Naive thymus-derived CD4-positive, alpha-beta T cell (primary cell): ENCODE measurements at regions not wholly inside any gene's neighbourhood (a gene's known extent, or its start where the extent isn't known, plus 50 kb on each side); places are given as distances from the start of the nearest gene placed in this dataset.
A peak's percentile ranks its signal among the peaks of the same experiment; 100 is the strongest.
"Not testable (repeated sequence)": the region's sequence is repeated elsewhere in the genome, so short reads cannot be mapped to it uniquely, and the experiment has no call there.

Source experiments
- ATAC-seq: fragments of 150-1000 bp; cut with Tn5 transposase; 2 replicates; pipeline ENCODE4 v1.10.0; 2021; ENCODE audit warnings: mild to moderate bottlenecking, moderate library complexity
- CTCF ChIA-PET: fragments of 350-600 bp; sonication (Branson Sonifier 250); formaldehyde crosslinking; loops from one replicate; lab custom pipeline; 2021; ENCODE audit warnings: antibody characterized with exemption; lab: Charles Lee
- POLR2A ChIA-PET: fragments of 350-600 bp; sonication (Branson Sonifier 250); formaldehyde crosslinking; loops from one replicate; lab custom pipeline; 2021; ENCODE audit warnings: antibody characterized with exemption, inconsistent platforms; lab: Charles Lee
- DNase-seq, 9 donors: peaks; one replicate each; pipeline versions ENCODE4 v3.0.0 to v3.0.0-alpha.2; 2020 to 2022; ENCODE audit warnings: mixed read lengths in 1 of 9
- H3K27ac ChIP-seq: one replicate; pipeline ENCODE4 v1.7.0; 2013; ENCODE audit warnings: mild to moderate bottlenecking, low read depth, low read length, moderate library complexity
- H3K27me3 ChIP-seq, 2 donors: one replicate each; pipeline ENCODE4 v1.7.0; 2013; ENCODE audit warnings: low read length in 2 of 2, mild to moderate bottlenecking in 2 of 2, moderate library complexity in 2 of 2; ENCODE audit not compliant: control insufficient read depth in 2 of 2, insufficient read depth in 2 of 2
- H3K36me3 ChIP-seq, 3 experiments: 1 replicate in 2 of 3; 2 replicates in 1 of 3; pipeline ENCODE4 v1.7.0; 2013; ENCODE audit warnings: low read length in 3 of 3, mild to moderate bottlenecking in 3 of 3, moderate library complexity in 1 of 3; ENCODE audit not compliant: insufficient read depth in 3 of 3, control insufficient read depth in 2 of 3
- H3K4me1 ChIP-seq, 2 donors: one replicate each; pipeline ENCODE4 v1.7.0; 2013; ENCODE audit warnings: low read length in 2 of 2, mild to moderate bottlenecking in 2 of 2, moderate library complexity in 1 of 2; ENCODE audit not compliant: control insufficient read depth in 2 of 2, insufficient read depth in 2 of 2
- H3K4me3 ChIP-seq: 2 replicates; pipeline ENCODE4 v1.7.0; 2013; ENCODE audit warnings: mild to moderate bottlenecking, low read length
- H3K9me3 ChIP-seq, 3 experiments: 1 replicate in 2 of 3; 2 replicates in 1 of 3; pipeline ENCODE4 v1.7.0; 2013; ENCODE audit warnings: low read length in 3 of 3; ENCODE audit not compliant: control insufficient read depth in 2 of 3
- H3K27ac Mint-ChIP-seq, 9 donors: one replicate each; pipeline ENCODE4 v1.8.0; 2020 to 2022; ENCODE audit warnings: mixed read lengths in 9 of 9, mild to moderate bottlenecking in 8 of 9, moderate library complexity in 5 of 9, inconsistent platforms in 2 of 9
- H3K27me3 Mint-ChIP-seq, 5 donors: one replicate each; pipeline ENCODE4 v1.8.0; 2021 to 2022; ENCODE audit warnings: mixed read lengths in 5 of 5, mild to moderate bottlenecking in 1 of 5
- H3K36me3 Mint-ChIP-seq, 5 donors: one replicate each; pipeline ENCODE4 v1.8.0; 2020 to 2022; ENCODE audit warnings: mixed read lengths in 5 of 5, mild to moderate bottlenecking in 3 of 5, inconsistent platforms in 1 of 5
- H3K4me1 Mint-ChIP-seq, 7 donors: one replicate each; pipeline ENCODE4 v1.8.0; 2020 to 2022; ENCODE audit warnings: mixed read lengths in 7 of 7, mild to moderate bottlenecking in 3 of 7, inconsistent platforms in 1 of 7
- H3K4me3 Mint-ChIP-seq, 10 donors: one replicate each; pipeline ENCODE4 v1.8.0; 2020 to 2022; ENCODE audit warnings: mild to moderate bottlenecking in 10 of 10, mixed read lengths in 10 of 10, moderate library complexity in 6 of 10, inconsistent platforms in 2 of 10
- H3K9me3 Mint-ChIP-seq, 11 donors: one replicate each; pipeline ENCODE4 v1.8.0; 2020 to 2022; ENCODE audit warnings: mixed read lengths in 11 of 11, mild to moderate bottlenecking in 4 of 11, inconsistent platforms in 1 of 11, moderate library complexity in 1 of 11
- intact Hi-C, 2 donors: fragments of 100-400 bp; cut with micrococcal nuclease; formaldehyde crosslinking; loops; one replicate each; pipeline ENCODE4 v1.15.1; 2023

- POLR2A ChIA-PET, result no interaction called here
- Mint-ChIP-seq H3K9me3 (peaks cover 0 to 5% (median 0%) of the 10 kb centered on the region in 11 donors), H3K27ac (no peak overlapping the region), H3K4me1 (peaks cover 17 to 26% (median 22%) of the 10 kb centered on the region in 7 donors), H3K36me3 (no peaks in the 10 kb centered on the region), H3K4me3 (no peak overlapping the region), H3K27me3 (peaks cover 26 to 73% (median 70%) of the 10 kb centered on the region in 5 donors)
- no peak overlapping the region for H3K4me3 ChIP-seq
- intact Hi-C loops, result no loop called here
- CTCF ChIA-PET, result no interaction called here
- no peak overlapping the region for H3K27ac ChIP-seq
- peaks cover 19 to 20% of the 10 kb centered on the region in 2 donors for H3K4me1 ChIP-seq
- no peaks in the 10 kb centered on the region for H3K9me3 ChIP-seq
- DNase-seq (no peak), ATAC-seq (no peak)
- H3K36me3 ChIP-seq, result no peaks in the 10 kb centered on the region
- peaks cover 3 to 57% of the 10 kb centered on the region in 2 donors for H3K27me3 ChIP-seq
These were observed 83.2 kb upstream of the RHOU start for GRCh38 chr1:228652116-228652515.

DNA sequence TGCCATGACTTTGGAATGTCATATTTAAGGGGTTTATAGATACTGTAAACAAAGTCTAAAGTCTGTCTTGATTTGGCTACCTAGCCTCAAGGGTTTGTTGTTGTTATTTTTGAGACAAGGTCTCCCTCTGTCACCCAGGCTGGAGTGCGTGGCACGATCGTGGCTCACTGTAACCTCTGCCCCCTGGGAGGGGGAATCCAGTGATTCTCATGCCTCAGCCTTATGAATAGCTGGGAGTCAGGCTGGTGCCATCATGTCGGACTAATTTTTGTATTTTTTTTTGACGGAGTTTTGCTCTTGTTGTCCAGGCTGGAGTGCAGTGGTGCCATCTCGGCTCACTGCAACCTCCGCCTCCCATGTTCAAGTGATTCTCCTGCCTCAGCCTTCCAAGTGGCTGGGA lies 82.2 kb upstream of the RHOU start:
- H3K36me3 ChIP-seq, H3K4me3 ChIP-seq, ATAC-seq, DNase-seq, H3K4me3 Mint-ChIP-seq, H3K27ac Mint-ChIP-seq, POLR2A ChIA-PET, intact Hi-C loops, H3K36me3 Mint-ChIP-seq, H3K9me3 Mint-ChIP-seq, H3K27ac ChIP-seq, H3K9me3 ChIP-seq: not testable (repeated sequence)
- CTCF ChIA-PET, result interaction anchor here (0.6 kb wide), 1 partner anchor 684 kb away, joined by 4 read pairs; no protein-coding TSS in a partner anchor
- peaks cover 3 to 54% of the 10 kb centered on the region in 2 donors for H3K27me3 ChIP-seq
- peaks cover 10 to 11% of the 10 kb centered on the region in 2 donors for H3K4me1 ChIP-seq
- Mint-ChIP-seq H3K4me1 (peaks cover 10 to 17% (median 13%) of the 10 kb centered on the region in 7 donors), H3K27me3 (peaks cover 31 to 71% (median 63%) of the 10 kb centered on the region in 5 donors)

DNA sequence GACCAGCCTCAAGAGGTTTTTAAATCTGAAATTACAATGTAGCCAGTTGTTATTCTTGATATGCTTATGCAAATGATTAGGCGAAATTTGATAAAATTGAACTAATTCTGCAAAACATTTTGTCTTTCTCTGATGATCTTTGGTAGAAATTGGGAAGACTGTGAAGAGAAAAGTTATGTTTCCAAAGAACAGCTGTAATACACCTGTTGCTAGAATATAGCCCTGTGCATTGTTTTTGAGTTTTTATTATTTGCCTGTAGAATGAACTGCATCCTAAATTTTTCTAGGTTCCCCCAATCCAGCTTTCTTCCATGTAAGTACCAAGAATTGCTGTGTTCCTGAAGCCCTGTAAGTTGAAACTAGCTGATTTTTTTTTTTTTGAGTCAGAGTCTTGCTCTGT lies 81.5 kb upstream of the RHOU start:
- no peaks in the 10 kb centered on the region for H3K36me3 ChIP-seq
- no peaks in the 10 kb centered on the region for H3K9me3 ChIP-seq
- H3K4me1 ChIP-seq, result peaks cover 3 to 4% of the 10 kb centered on the region in 2 donors
- intact Hi-C loops, result no loop called here
- DNase-seq (no peak), ATAC-seq (no peak)
- Mint-ChIP-seq H3K9me3 (peaks cover 0 to 2% (median 0%) of the 10 kb centered on the region in 11 donors), H3K4me1 (peaks cover 3 to 10% (median 6%) of the 10 kb centered on the region in 7 donors), H3K27me3 (peaks cover 31 to 65% (median 58%) of the 10 kb centered on the region in 5 donors), H3K4me3 (no peak overlapping the region), H3K36me3 (no peaks in the 10 kb centered on the region), H3K27ac (no peak overlapping the region)
- H3K4me3 ChIP-seq, result no peak overlapping the region
- CTCF ChIA-PET, result interaction anchor here (0.9 kb wide), 1 partner anchor 855 kb away, joined by 3 read pairs; the partner anchor contains the start of gene NUP133
- POLR2A ChIA-PET, result no interaction called here
- no peak overlapping the region for H3K27ac ChIP-seq
- peaks cover 3 to 50% of the 10 kb centered on the region in 2 donors for H3K27me3 ChIP-seq

GRCh38 chr1:228655796-228656394 lies 79.4 kb upstream of the RHOU start:
- ChIA-PET POLR2A (no interaction called here), CTCF (interaction anchor here (0.9 kb wide), 1 partner anchor 17 kb away, joined by 3 read pairs; no protein-coding TSS in a partner anchor)
- no peaks in the 10 kb centered on the region for H3K4me1 ChIP-seq
- Mint-ChIP-seq H3K4me3 (no peak overlapping the region), H3K36me3 (no peaks in the 10 kb centered on the region), H3K27ac (no peak overlapping the region), H3K27me3 (peaks cover 18 to 44% (median 38%) of the 10 kb centered on the region in 5 donors), H3K4me1 (no peaks in the 10 kb centered on the region), H3K9me3 (peaks cover 0 to 2% (median 0%) of the 10 kb centered on the region in 11 donors)
- peaks cover 0 to 28% of the 10 kb centered on the region in 2 donors for H3K27me3 ChIP-seq
- intact Hi-C loops, result no loop called here
- DNase-seq (no peak), ATAC-seq (no peak)
- H3K27ac ChIP-seq, result no peak overlapping the region
- no peak overlapping the region for H3K4me3 ChIP-seq
- H3K36me3 ChIP-seq, result no peaks in the 10 kb centered on the region
- H3K9me3 ChIP-seq, result no peaks in the 10 kb centered on the region

DNA sequence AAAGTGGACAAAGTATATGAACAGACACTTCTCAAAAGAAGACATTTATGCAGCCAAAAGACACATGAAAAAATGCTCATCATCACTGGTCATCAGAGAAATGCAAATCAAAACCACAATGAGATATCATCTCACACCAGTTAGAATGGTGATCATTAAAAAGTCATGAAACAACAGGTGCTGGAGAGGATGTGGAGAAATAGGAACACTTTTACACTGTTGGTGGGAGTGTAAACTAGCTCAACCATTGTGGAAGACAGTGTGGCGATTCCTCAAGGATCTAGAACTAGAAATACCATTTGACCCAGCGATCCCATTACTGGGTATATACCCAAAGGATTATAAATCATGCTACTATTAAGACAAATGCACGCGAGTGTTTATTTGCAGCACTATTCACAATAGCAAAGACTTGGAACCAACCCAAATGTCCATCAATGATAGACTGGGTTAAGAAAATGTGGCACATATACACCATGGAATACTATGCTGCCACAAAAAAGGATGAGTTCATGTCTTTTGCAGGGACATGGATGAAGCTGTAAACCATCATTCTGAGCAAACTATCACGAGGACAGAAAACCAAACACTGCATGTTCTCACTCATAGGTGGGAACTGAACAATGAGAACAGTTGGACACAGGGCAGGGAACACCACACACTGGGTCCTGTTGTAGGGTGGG lies 73.1 kb upstream of the RHOU start:
- ATAC-seq, H3K36me3 Mint-ChIP-seq, H3K27me3 ChIP-seq, H3K27ac ChIP-seq, H3K9me3 Mint-ChIP-seq, H3K27ac Mint-ChIP-seq, H3K4me1 ChIP-seq, H3K9me3 ChIP-seq, DNase-seq, H3K36me3 ChIP-seq, H3K4me1 Mint-ChIP-seq, intact Hi-C loops, H3K4me3 Mint-ChIP-seq, H3K4me3 ChIP-seq: not testable (repeated sequence)
- H3K27me3 Mint-ChIP-seq, result peaks cover 0 to 35% (median 11%) of the 10 kb centered on the region in 5 donors
- POLR2A ChIA-PET, result interaction anchor here (0.6 kb wide), 1 partner anchor 614 kb away, joined by 3 read pairs; no protein-coding TSS in a partner anchor
- CTCF ChIA-PET, result interaction anchor here (1.4 to 1.7 kb wide), 2 partner anchors 593 to 594 kb away, joined by 5 to 6 read pairs; no protein-coding TSS in a partner anchor

- H3K9me3 Mint-ChIP-seq, result peaks cover 0 to 2% (median 0%) of the 10 kb centered on the region in 11 donors
- peaks cover 0 to 28% (median 11%) of the 10 kb centered on the region in 5 donors for H3K27me3 Mint-ChIP-seq
- ATAC-seq (peak; percentile 73), DNase-seq (peak; percentile 54 to 83 (median 71))
- CTCF ChIA-PET, result interaction anchor here (0.7 to 6.0 kb wide), 10 partner anchors 27 to 867 kb away, joined by 3 to 104 read pairs (median 4); no protein-coding TSS in a partner anchor
- Histone ChIP-seq H3K4me1 (no peaks in the 10 kb centered on the region), H3K27me3 (no peaks in the 10 kb centered on the region), H3K9me3 (no peaks in the 10 kb centered on the region), H3K27ac (no peak overlapping the region), H3K4me3 (no peak overlapping the region), H3K36me3 (no peaks in the 10 kb centered on the region)
- H3K4me1 Mint-ChIP-seq, result peaks cover 0 to 2% (median 0%) of the 10 kb centered on the region in 7 donors
- no peak overlapping the region for H3K27ac Mint-ChIP-seq
- intact Hi-C loops, result loop anchor here (1.0 kb wide), 7 partner anchors 71 to 1646 kb away; partner anchors contain the start of gene RHOU (in 1 of the 2)
- no peak overlapping the region for H3K4me3 Mint-ChIP-seq
- POLR2A ChIA-PET, result interaction anchor here (1.4 to 1.7 kb wide), 2 partner anchors 590 to 591 kb away, joined by 4 to 6 read pairs; no protein-coding TSS in a partner anchor
- H3K36me3 Mint-ChIP-seq, result no peaks in the 10 kb centered on the region
These were observed 70.8 kb upstream of the RHOU start for GRCh38 chr1:228664399-228664914.
